Activated CD8-positive, alpha-beta memory T cell treated with anti-CD3 and anti-CD28 coated beads for 4 hours (primary cell): ENCODE measurements at regions not wholly inside any gene's neighbourhood (a gene's known extent, or its start where the extent isn't known, plus 50 kb on each side); places are given as distances from the start of the nearest gene placed in this dataset.
"Not testable (repeated sequence)": the region's sequence is repeated elsewhere in the genome, so short reads cannot be mapped to it uniquely, and the experiment has no call there.

ENCODE experiments used
- DNase-seq, 2 donors: peaks; one replicate each; pipeline ENCODE4 v3.0.0-alpha.2; 2020; ENCODE audit warnings: low read depth in 2 of 2

GRCh38 chr13:109400624-109401257 lies 385.6 kb downstream of the IRS2 start:
- DNase-seq, result no peak

GRCh38 chr13:109400209-109400608 lies 386.2 kb downstream of the IRS2 start:
- no peak for DNase-seq

GRCh38 chr13:109398071-109398470 lies 388.3 kb downstream of the IRS2 start:
- DNase-seq, result not testable (repeated sequence)

- DNase-seq, result no peak
Measured at GRCh38 chr13:109397285-109397684, 389.1 kb downstream of the IRS2 start.

- DNase-seq, result no peak
Measured at GRCh38 chr13:109396266-109396665, 390.1 kb downstream of the IRS2 start.

- DNase-seq, result no peak
Measured at GRCh38 chr13:109395014-109395413, 391.4 kb downstream of the IRS2 start.

- DNase-seq, result no peak
Measured at GRCh38 chr13:109394311-109394988, 391.9 kb downstream of the IRS2 start.

- DNase-seq, result no peak
Measured at GRCh38 chr13:109393045-109393444, 393.3 kb downstream of the IRS2 start.

GRCh38 chr13:109390391-109390790 lies 396.0 kb downstream of the IRS2 start:
- DNase-seq, result no peak

GRCh38 chr13:109389892-109390345 lies 396.5 kb downstream of the IRS2 start:
- DNase-seq, result no peak

- no peak for DNase-seq
Measured at GRCh38 chr13:109389456-109389855, 396.9 kb downstream of the IRS2 start.

GRCh38 chr13:109387471-109387870 lies 398.9 kb downstream of the IRS2 start:
- no peak for DNase-seq

GRCh38 chr13:109385242-109385560 lies 401.2 kb downstream of the IRS2 start:
- DNase-seq, result no peak

GRCh38 chr13:109384491-109385241 lies 401.7 kb downstream of the IRS2 start:
- no peak for DNase-seq

GRCh38 chr13:109383683-109384082 lies 402.7 kb downstream of the IRS2 start:
- no peak for DNase-seq

GRCh38 chr13:109381546-109382180 lies 404.7 kb downstream of the IRS2 start:
- DNase-seq, result no peak

- DNase-seq, result no peak
Measured at GRCh38 chr13:109380457-109380856, 405.9 kb downstream of the IRS2 start.

GRCh38 chr13:109379930-109380329 lies 406.5 kb downstream of the IRS2 start:
- no peak for DNase-seq

- no peak for DNase-seq
Measured at GRCh38 chr13:109376936-109377335, 409.4 kb downstream of the IRS2 start.

- no peak for DNase-seq
Measured at GRCh38 chr13:109374609-109375200, 411.7 kb downstream of the IRS2 start.

GRCh38 chr13:109372666-109373065 lies 413.7 kb downstream of the IRS2 start:
- DNase-seq, result no peak

- DNase-seq, result no peak
Measured at GRCh38 chr13:109371066-109371465, 415.3 kb downstream of the IRS2 start.
